Hematopoietic multipotent progenitor cell (in vitro differentiated cells): ENCODE measurements at regions not wholly inside any gene's neighbourhood (a gene's known extent, or its start where the extent isn't known, plus 50 kb on each side); places are given as distances from the start of the nearest gene placed in this dataset.
"Not testable (repeated sequence)": the region's sequence is repeated elsewhere in the genome, so short reads cannot be mapped to it uniquely, and the experiment has no call there.

Source experiments
- DNase-seq, 3 donors: peaks; one replicate each; pipeline ENCODE4 v3.0.0-alpha.2; 2011 to 2015; ENCODE audit warnings: low read depth in 2 of 3, low spot score in 2 of 3

GRCh38 chr10:93127642-93128215, 54.0 kb downstream of the CYP26A1 start:
- DNase-seq, result not testable (repeated sequence)

- DNase-seq, result peak in 2 of 3 donors; percentile 13 to 63
These were observed 58.3 kb downstream of the CYP26A1 start for GRCh38 chr10:93131986-93132385.

GRCh38 chr10:93138113-93138870, 64.6 kb downstream of the CYP26A1 start:
- DNase-seq, result no peak

GRCh38 chr10:93139059-93139655, 65.5 kb downstream of the CYP26A1 start:
- DNase-seq, result no peak

DNA sequence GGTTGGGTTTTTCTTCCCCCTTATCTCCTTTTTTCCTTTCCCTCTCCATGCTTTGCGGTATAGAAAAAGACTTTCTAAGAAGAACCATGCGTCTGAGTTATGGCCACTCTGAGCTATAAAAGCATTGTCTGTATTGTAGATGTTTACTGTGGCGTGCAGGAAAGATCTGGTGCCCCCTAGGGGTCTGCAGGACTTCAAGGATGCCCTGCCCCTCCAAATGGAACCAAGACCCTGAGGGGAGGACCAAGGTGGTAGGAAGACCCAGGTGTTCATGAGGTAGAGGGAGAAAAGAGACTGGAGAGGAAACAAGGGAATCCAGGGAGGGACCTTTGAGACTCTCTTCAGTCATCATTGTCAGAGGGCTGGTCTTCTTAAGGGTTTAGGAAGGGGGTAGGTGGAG, 68.8 kb downstream of the CYP26A1 start:
- no peak for DNase-seq

GRCh38 chr10:93143281-93143680, 69.6 kb downstream of the CYP26A1 start:
- no peak for DNase-seq

- DNase-seq, result no peak
These were observed 72.6 kb downstream of the CYP26A1 start for GRCh38 chr10:93146336-93146735.

GRCh38 chr10:93147281-93147680, 73.6 kb downstream of the CYP26A1 start:
- DNase-seq, result no peak

DNA sequence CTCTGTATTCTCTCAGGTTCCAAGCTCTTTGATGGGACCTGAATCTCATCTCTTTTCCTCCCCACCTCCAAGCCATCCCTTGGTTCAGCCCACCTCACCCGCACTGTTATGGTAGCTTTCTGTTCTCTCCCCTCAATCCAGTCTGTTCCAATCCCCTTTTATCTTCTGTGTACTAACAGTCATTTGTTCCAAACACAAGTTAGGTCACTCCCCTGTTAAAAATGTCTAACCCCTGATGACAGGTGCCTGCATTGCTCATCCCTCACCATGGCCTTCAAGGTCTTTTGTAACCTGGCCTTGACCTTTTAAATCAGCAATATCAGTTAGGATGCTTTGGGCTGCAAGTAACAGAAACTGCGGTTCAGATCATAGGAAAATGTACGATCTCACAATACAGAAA, 74.8 kb downstream of the CYP26A1 start:
- no peak for DNase-seq

DNA sequence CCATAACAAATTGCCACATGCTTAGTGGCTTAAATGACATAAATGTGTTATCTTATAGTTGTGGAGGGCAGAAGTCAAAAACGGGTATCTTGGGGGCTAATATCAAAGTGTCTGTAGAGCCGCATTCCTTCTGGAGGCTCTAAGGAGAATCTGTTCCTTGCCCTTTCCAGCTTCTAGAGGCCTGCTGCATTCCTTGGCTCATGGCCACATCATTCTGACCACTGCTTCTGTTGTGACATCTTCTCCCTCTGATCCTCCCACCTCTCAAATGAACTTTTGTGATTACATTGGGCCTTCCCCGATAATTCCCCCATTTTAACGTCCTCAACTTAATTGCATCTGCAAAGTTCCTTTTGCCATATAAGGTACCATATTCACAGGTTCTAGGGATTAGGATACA, 76.1 kb downstream of the CYP26A1 start:
- DNase-seq, result no peak

GRCh38 chr10:93150289-93150688, 76.6 kb downstream of the CYP26A1 start:
- DNase-seq, result peak in 2 of 3 donors; percentile 16 to 55

GRCh38 chr10:93150990-93151547, 77.4 kb downstream of the CYP26A1 start:
- DNase-seq, result no peak

DNA sequence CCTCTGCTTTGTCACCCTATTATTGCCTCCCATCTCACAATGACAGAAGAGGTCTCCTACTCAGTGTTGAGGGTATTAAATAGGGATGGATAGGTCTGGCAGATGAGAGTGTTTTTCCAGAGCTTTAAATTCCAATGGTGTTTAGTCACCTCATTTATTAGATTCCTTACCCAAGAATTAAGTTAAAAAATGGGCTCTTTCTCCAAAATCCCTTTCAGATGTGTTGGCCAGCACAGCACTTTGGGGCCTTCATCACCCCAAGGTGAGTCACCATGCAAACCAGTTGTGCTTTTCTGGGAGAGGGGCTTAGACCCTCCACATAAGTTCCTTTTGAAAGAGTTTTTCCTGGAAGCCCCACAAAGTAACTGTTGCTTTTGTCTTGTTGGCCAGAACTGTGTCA, 78.4 kb downstream of the CYP26A1 start:
- no peak for DNase-seq

- no peak for DNase-seq
These were observed 80.8 kb downstream of the CYP26A1 start for GRCh38 chr10:93154531-93154930.

DNA sequence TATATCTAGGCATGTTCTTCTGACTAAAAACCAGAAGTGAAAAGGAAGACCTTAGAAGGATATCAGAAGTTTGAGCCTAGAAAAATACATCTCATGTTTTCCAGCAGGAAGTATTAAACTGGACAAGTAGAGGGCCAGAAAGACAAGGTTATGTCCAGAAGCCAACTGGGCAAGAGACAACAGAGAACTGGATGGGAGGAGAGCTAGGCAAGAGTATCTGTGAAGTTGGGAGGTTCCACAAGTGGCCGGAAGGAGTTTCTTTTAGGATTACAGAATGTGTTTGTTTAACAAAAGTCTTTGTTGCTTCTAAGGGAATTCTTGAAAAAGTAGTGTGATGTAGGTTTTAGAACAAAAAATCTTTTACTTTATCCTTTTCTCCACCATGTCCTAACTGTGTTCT, 86.4 kb downstream of the CYP26A1 start:
- no peak for DNase-seq

- DNase-seq, result no peak
These were observed 87.1 kb downstream of the CYP26A1 start for GRCh38 chr10:93160829-93161228.

DNA sequence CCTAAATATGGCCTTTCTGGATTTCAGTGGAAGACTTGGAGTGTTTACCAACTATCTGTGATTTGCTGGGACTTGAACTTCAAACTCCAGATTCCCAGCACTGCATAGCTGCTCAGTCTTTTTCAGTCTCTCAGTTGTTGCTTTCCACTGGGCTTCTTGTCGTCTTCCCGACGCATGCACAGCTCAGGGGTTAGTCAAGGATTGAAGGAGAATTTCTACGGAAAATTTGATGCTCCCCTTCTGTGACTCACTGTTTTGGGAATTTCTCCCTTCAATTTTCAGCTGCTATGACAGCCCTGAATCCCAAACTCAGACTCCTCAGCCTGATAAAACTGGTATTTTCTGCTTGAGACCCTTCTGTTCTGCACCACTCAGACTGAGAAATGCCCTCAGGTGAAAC, 91.7 kb downstream of the CYP26A1 start:
- no peak for DNase-seq

DNA sequence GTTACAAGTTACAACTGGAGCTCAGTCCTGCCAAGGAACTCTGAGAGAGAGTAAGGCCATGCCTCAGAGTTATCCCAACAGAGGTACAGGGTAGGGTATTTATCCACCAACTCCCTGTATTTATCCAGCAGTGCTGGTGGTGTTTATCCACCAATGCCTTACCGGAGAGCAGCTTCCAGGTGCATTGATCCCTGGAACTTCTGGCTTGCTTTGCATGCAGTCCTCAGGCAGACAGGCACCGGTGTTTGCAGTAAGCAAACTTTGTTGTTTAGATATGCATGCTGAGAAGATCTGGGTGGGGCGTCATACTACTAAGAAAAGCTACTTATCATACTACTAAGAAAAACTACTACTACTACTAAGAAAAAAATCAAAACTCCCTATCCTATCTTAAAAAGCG, 92.4 kb downstream of the CYP26A1 start:
- DNase-seq, result no peak

DNA sequence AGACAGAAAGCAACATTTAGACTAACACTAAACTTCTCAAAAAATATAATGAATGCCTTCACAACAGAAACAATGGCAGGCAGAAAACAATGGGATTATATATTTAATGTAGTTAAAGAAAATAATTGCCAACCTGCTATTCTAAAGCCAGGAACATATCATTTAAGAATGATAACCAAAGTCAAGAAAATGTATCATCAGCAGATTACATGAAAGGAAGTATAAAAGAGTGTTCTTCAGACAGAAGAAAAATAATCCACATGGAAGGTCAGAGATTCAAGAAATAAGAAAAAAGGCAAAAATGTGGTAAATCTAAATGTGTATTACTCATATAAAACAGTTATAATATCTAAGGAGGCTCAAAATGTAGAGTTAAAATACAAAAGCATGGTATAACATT, 98.1 kb downstream of the CYP26A1 start:
- no peak for DNase-seq

DNA sequence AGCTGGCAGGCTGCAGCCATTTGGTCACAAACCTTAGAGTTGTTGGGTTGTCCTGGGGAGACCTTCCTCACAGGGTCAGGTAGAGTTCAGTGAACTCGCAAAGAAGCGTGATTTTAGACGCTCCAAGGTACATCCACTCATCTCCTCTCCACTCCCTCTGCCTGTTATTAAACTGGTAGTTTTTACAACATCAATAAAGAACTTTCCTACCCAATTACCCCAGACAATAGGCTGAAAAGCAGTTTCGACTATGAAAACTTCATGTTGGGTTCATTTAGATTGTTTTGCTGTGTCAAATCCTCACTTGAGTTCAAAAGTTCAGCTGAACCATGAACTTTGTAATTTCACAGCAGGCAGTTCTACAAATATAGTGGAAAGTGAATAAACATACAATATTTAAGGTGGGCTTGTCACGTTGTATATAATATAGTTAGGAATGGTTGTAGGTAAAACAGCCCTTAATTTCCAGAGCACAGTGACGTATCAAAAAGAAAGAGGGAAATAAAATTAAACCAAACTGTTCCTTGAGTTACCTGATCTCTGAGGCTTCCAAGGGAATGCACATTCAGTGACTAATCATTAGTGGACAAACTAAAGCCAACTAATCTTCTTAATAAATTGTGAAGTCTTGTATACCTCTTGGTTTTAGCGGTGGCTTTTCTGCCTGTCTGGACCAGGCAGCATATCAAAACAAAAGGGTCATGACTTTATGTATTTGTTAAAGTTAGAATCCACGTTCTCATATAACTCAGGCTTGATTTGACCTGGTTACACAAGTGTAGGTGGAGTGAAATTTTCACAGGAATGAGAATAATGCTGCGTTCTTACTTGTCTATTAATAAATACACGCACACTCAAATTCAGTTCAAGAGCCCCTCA, 100.5 kb downstream of the CYP26A1 start:
- no peak for DNase-seq

- no peak for DNase-seq
These were observed 101.8 kb downstream of the CYP26A1 start for GRCh38 chr10:93175490-93175889.
